Endodermal cell (in vitro differentiated cells): ENCODE measurements at regions not wholly inside any gene's neighbourhood (a gene's known extent, or its start where the extent isn't known, plus 50 kb on each side); places are given as distances from the start of the nearest gene placed in this dataset.
A peak's percentile ranks its signal among the peaks of the same experiment; 100 is the strongest.

ENCODE experiments used
- DNase-seq: peaks from one replicate; pipeline ENCODE4 v3.0.0-alpha.2; 2017
- H3K27ac ChIP-seq: 2 replicates; pipeline ENCODE4 v1.5.1; 2013; ENCODE audit warnings: mild to moderate bottlenecking, low read depth, low read length, moderate library complexity
- H3K27me3 ChIP-seq: 2 replicates; pipeline ENCODE4 v1.6.1; 2013; ENCODE audit warnings: mild to moderate bottlenecking, low read length, moderate library complexity; ENCODE audit not compliant: insufficient read depth, control insufficient read depth, poor library complexity, severe bottlenecking
- H3K36me3 ChIP-seq: 2 replicates; pipeline ENCODE4 v1.7.0; 2013; ENCODE audit warnings: mild to moderate bottlenecking, low read length, moderate library complexity; ENCODE audit not compliant: control insufficient read depth, insufficient read depth
- H3K4me1 ChIP-seq: one replicate; pipeline ENCODE4 v1.7.0; 2013; ENCODE audit warnings: low read length; ENCODE audit not compliant: control insufficient read depth, insufficient read depth
- H3K4me3 ChIP-seq: 2 replicates; pipeline ENCODE4 v1.5.1; 2013; ENCODE audit warnings: mild to moderate bottlenecking, low read length, moderate library complexity
- H3K9ac ChIP-seq: 2 replicates; pipeline ENCODE4 v1.6.1; 2013; ENCODE audit warnings: mild to moderate bottlenecking, low read length, moderate library complexity; ENCODE audit not compliant: poor library complexity, severe bottlenecking; ENCODE audit errors: extremely low read depth
- H3K9me3 ChIP-seq: 2 replicates; pipeline ENCODE4 v1.6.1; 2013; ENCODE audit warnings: mild to moderate bottlenecking, low read length, moderate library complexity; ENCODE audit not compliant: control insufficient read depth
- H3K27ac Mint-ChIP-seq: 2 replicates; pipeline ENCODE4 v1.8.0; 2020; ENCODE audit warnings: mixed read lengths
- H3K27me3 Mint-ChIP-seq: 2 replicates; pipeline ENCODE4 v1.8.0; 2021; ENCODE audit warnings: mild to moderate bottlenecking, mixed read lengths; ENCODE audit not compliant: insufficient read depth
- H3K36me3 Mint-ChIP-seq: 2 replicates; pipeline ENCODE4 v1.8.0; 2020; ENCODE audit warnings: low read depth, mixed read lengths
- H3K4me1 Mint-ChIP-seq: 2 replicates; pipeline ENCODE4 v1.8.0; 2020; ENCODE audit warnings: mixed read lengths
- H3K4me3 Mint-ChIP-seq: 2 replicates; pipeline ENCODE4 v1.8.0; 2020; ENCODE audit warnings: mild to moderate bottlenecking, moderate library complexity, mixed read lengths
- H3K9me3 Mint-ChIP-seq: 2 replicates; pipeline ENCODE4 v1.8.0; 2020; ENCODE audit warnings: mild to moderate bottlenecking, mixed read lengths
- CTCF ChIP-seq: fragments of 200-600 bp; sonication (generic); conservative IDR thresholded peaks from 2 replicates; pipeline ENCODE4 v1.5.0; 2021; ENCODE audit warnings: antibody characterized with exemption, mild to moderate bottlenecking
- WGBS, 2 experiments: methylation state at CpG; one replicate each; pipeline versions ENCODE4 v1.1.5 to v1.1.7; 2013; ENCODE audit warnings: missing lambda C conversion rate in 2 of 2, mixed read lengths in 1 of 2; ENCODE audit not compliant: insufficient coverage in 1 of 2, insufficient read length in 1 of 2; 5-methylcytosine and 5-hydroxymethylcytosine counted together

DNA sequence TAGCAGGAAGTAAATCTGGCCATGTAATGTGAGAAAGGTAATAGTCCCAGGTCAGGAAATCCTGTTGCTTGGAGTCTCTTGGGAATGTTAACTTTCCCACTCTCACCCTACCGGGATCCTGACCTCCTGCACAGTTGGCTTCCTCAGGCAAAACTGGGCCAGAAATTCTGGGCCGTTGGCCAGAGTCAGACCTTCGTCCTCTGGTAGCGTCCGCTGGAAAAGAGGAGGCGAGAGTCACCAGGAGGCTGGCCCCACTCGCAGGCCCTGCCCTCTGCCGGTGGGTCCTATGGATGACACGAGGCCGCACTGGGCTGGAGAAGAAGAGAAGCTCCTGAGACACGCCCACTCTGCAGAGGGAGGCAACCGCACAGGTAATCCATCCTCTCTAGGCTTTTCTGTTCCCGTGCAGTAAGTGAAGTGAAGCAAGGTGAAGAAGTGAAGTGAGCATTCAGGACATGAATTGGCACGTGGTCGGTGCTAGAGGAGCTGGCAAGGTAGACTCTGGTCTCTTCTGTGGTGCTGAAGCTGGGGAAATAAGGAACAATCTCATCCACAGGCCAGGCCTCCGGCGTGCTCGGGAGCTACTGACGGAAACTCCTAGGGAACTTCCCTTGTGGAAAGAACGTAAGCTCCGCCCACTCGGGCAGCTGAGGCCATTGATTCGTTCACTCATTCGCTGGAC, 182.7 kb upstream of the GLI2 start:
- peak; percentile 98 for DNase-seq
- Histone ChIP-seq H3K27me3 (peaks cover 33% of the 10 kb centered on the region), H3K4me3 (no peak overlapping the region), H3K4me1 (no peaks in the 10 kb centered on the region), H3K9me3 (no peaks in the 10 kb centered on the region), H3K36me3 (no peaks in the 10 kb centered on the region), H3K9ac (no peak overlapping the region), H3K27ac (no peak overlapping the region)
- WGBS, 2 experiments = 13 to 19% methylated on average over 19 to 24 of the region's 24 CpGs
- H3K27me3 Mint-ChIP-seq = peaks cover 52% of the 10 kb centered on the region
- H3K27ac Mint-ChIP-seq = peak overlapping the region; percentile 44
- H3K4me1 Mint-ChIP-seq = peaks cover 19% of the 10 kb centered on the region
- H3K4me3 Mint-ChIP-seq = peak overlapping the region; percentile 48
- peak; percentile 93 for TF ChIP-seq CTCF
- H3K36me3 Mint-ChIP-seq = no peaks in the 10 kb centered on the region
- H3K9me3 Mint-ChIP-seq = no peaks in the 10 kb centered on the region

- no peak overlapping the region for H3K9ac ChIP-seq
- H3K4me3 ChIP-seq = no peak overlapping the region
- DNase-seq = no peak
- Mint-ChIP-seq H3K4me3 (no peak overlapping the region), H3K27ac (no peak overlapping the region), H3K27me3 (peaks cover 63% of the 10 kb centered on the region), H3K9me3 (no peaks in the 10 kb centered on the region), H3K36me3 (no peaks in the 10 kb centered on the region), H3K4me1 (peaks cover 19% of the 10 kb centered on the region)
- peaks cover 33% of the 10 kb centered on the region for H3K27me3 ChIP-seq
- H3K9me3 ChIP-seq = no peaks in the 10 kb centered on the region
- H3K4me1 ChIP-seq = no peaks in the 10 kb centered on the region
- TF ChIP-seq CTCF = no peak
- no peak overlapping the region for H3K27ac ChIP-seq
- H3K36me3 ChIP-seq = no peaks in the 10 kb centered on the region
Measured at GRCh38 chr2:120554625-120555032, 181.0 kb upstream of the GLI2 start.

DNA sequence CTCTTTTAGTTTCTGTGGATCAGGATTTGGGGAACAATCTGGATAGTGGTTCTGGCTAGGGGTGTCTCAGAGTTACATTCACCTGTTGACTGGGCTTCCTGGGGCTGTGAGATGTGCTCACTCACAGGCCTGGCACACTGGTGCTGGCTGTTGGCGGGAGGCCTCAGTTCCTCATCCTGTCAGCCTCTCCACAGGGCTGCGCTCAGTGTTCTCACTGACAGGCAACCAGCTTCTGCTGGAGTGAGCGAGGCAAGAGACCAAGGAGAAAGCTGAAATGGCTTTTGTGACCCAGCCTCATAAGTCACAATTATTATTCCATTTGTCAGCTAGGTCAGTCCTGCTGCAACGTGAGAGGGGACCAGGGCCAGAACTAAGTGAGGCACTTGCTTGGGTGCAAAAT, 180.6 kb upstream of the GLI2 start:
- no peaks in the 10 kb centered on the region for H3K9me3 Mint-ChIP-seq

More for the DNA sequence above, 180.6 kb upstream of the GLI2 start:
- Mint-ChIP-seq H3K4me3 (no peak overlapping the region), H3K36me3 (no peaks in the 10 kb centered on the region), H3K27ac (no peak overlapping the region), H3K4me1 (peaks cover 21% of the 10 kb centered on the region), H3K27me3 (peaks cover 62% of the 10 kb centered on the region)
- TF ChIP-seq CTCF = no peak
- peaks cover 33% of the 10 kb centered on the region for H3K27me3 ChIP-seq
- no peaks in the 10 kb centered on the region for H3K36me3 ChIP-seq
- no peak for DNase-seq
- 80 to 89% methylated on average over 2 to 4 of the region's 4 CpGs for WGBS, 2 experiments
- no peak overlapping the region for H3K9ac ChIP-seq
- H3K9me3 ChIP-seq = no peaks in the 10 kb centered on the region
- H3K27ac ChIP-seq = no peak overlapping the region
- H3K4me3 ChIP-seq = no peak overlapping the region
- no peaks in the 10 kb centered on the region for H3K4me1 ChIP-seq
